ENCODE measurements at regions not wholly inside any gene's neighbourhood (a gene's known extent, or its start where the extent isn't known, plus 50 kb on each side); places are given as distances from the start of the nearest gene placed in this dataset.

DNA sequence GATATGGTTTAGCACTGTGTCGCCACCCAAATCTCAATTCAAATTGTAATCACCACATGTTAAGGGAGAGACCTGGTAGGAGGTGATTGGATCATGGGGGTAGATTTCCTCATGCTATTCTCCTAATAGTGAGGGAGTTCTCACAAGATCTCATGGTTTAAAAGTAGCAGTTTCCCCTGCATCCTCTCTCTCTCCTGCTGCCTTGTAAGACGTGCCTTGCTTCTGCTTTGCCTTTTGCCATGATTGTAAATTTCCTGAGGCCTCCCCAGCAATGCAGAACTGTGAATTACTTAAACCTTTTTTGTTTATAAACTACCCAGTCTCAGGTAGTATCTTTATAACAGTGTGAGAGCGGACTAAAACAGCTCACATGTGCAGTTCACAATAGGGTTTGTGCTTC lies 1668.7 kb upstream of the RAG2 start (continued):
- TF ChIP-seq, protein P1, sequence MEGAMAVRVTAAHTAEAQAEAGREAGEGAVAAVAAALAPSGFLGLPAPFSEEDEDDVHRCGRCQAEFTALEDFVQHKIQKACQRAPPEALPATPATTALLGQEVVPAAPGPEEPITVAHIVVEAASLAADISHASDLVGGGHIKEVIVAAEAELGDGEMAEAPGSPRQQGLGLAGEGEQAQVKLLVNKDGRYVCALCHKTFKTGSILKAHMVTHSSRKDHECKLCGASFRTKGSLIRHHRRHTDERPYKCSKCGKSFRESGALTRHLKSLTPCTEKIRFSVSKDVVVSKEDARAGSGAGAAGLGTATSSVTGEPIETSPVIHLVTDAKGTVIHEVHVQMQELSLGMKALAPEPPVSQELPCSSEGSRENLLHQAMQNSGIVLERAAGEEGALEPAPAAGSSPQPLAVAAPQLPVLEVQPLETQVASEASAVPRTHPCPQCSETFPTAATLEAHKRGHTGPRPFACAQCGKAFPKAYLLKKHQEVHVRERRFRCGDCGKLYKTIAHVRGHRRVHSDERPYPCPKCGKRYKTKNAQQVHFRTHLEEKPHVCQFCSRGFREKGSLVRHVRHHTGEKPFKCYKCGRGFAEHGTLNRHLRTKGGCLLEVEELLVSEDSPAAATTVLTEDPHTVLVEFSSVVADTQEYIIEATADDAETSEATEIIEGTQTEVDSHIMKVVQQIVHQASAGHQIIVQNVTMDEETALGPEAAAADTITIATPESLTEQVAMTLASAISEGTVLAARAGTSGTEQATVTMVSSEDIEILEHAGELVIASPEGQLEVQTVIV (IDR thresholded peaks at IDR 0.05; ENCODE audit: borderline replicate concordance, partially characterized antibody): no peak
- TF ChIP-seq MYC (IDR thresholded peaks at IDR 0.05; ENCODE audit: insufficient read depth, insufficient read length, insufficient replicate concordance, low read length, severe bottlenecking): no peak
- TF ChIP-seq, protein P2, sequence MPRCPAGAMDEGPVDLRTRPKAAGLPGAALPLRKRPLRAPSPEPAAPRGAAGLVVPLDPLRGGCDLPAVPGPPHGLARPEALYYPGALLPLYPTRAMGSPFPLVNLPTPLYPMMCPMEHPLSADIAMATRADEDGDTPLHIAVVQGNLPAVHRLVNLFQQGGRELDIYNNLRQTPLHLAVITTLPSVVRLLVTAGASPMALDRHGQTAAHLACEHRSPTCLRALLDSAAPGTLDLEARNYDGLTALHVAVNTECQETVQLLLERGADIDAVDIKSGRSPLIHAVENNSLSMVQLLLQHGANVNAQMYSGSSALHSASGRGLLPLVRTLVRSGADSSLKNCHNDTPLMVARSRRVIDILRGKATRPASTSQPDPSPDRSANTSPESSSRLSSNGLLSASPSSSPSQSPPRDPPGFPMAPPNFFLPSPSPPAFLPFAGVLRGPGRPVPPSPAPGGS (IDR thresholded peaks at IDR 0.05; ENCODE audit: borderline replicate concordance, insufficient read depth, low read depth, low read length, poor library complexity, severe bottlenecking): no peak
- TF ChIP-seq NR2C1 (IDR thresholded peaks at IDR 0.05): no peak
- TF ChIP-seq POLR2AphosphoS2 (IDR thresholded peaks at IDR 0.05; ENCODE audit: low read depth, low read length): no peak
- no peak for TF ChIP-seq PML (IDR thresholded peaks at IDR 0.05; ENCODE audit: low read length)
- no peak for TF ChIP-seq ZNF217 (IDR thresholded peaks at IDR 0.05)

DNA sequence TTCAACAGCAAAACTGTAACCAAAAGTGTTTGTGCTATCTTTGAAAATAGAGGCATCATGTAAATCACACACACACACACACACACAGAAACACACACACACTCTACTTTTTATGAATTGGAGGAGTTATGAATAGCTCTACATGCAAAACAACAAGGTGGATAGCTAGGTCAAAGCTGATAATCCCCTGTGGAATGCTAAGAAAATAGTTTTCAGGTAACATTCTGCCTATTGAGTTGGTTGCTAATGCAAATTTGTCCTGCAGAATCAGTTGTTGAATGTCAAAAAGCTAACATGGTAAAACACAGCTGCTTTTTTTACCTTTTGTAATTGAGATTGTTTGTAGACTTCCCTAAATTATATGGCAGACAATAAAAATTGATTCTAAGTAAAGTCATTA lies 1658.4 kb upstream of the RAG2 start:
- no peaks in the 10 kb centered on the region for H3K79me2 ChIP-seq (ENCODE audit: control insufficient read depth, insufficient read depth, low read length)
- intact Hi-C loops (cut with micrococcal nuclease; ENCODE audit: unreplicated experiment): no loop called here
- H3K27me3 ChIP-seq (replicated peaks in 1 of 2; ENCODE audit: control insufficient read depth in 2 of 2, insufficient read depth in 2 of 2, low read length in 1 of 2): no peaks in the 10 kb centered on the region
- no TSS peak for BruUV-seq (replicated peaks)
- FAIRE-seq (no peak), DNase-seq (ENCODE audit: low read depth, low spot score) (no peak), ATAC-seq (no peak)
- no peak overlapping the region for H3K4me3 ChIP-seq
- no peak overlapping the region for H3K9ac ChIP-seq (ENCODE audit: control insufficient read depth, insufficient read depth, low read length)
- no peaks in the 10 kb centered on the region for H3K4me1 ChIP-seq (ENCODE audit: control insufficient read depth, insufficient read depth, low read length)
- H4K20me1 ChIP-seq (ENCODE audit: control insufficient read depth, insufficient read depth): no peaks in the 10 kb centered on the region
- H3K36me3 ChIP-seq (ENCODE audit: control insufficient read depth in 2 of 2, insufficient read depth in 2 of 2, low read length in 1 of 2): no peaks in the 10 kb centered on the region
- ChIA-PET CTCF (no interaction called here), POLR2A (no interaction called here), SMC1A (ENCODE audit: uncharacterized antibody, unreplicated experiment) (no interaction called here), RAD21 (ENCODE audit: unreplicated experiment) (no interaction called here)
- H2AFZ ChIP-seq (ENCODE audit: control insufficient read depth, low read depth, low read length): no peak overlapping the region
- no peak for TF ChIP-seq POLR2AphosphoS5 (IDR thresholded peaks at IDR 0.05; ENCODE audit: low read length)
- no peak overlapping the region for H3K27ac ChIP-seq (ENCODE audit: control insufficient read depth, insufficient read depth)
- H3K4me2 ChIP-seq (ENCODE audit: control insufficient read depth, insufficient read depth): no peak overlapping the region
- H3K9me3 ChIP-seq (replicated peaks; ENCODE audit: control insufficient read depth, insufficient read depth, low read length): no peaks in the 10 kb centered on the region
- in situ Hi-C loops (cut with MboI): no loop called here

Measured in GM12878 (cell line).